Heart left ventricle (tissue), 16 donors: ENCODE measurements at regions not wholly inside any gene's neighbourhood (a gene's known extent, or its start where the extent isn't known, plus 50 kb on each side); places are given as distances from the start of the nearest gene placed in this dataset.
A peak's percentile ranks its signal among the peaks of the same experiment; 100 is the strongest.

Experiments used
- ATAC-seq, 4 donors: fragments of 200-7000 bp; cut with Tn5 transposase; one replicate each; pipeline ENCODE4 v1.9.1; 2020 to 2022; ENCODE audit warnings: moderate library complexity in 4 of 4, mild to moderate bottlenecking in 3 of 4, moderate number of reproducible peaks in 1 of 4
- DNase-seq, 5 donors: peaks; one replicate each; pipeline ENCODE4 v3.0.0-alpha.2; 2020
- H3K27ac ChIP-seq, 12 donors: fragments of 200-600 bp; sonication (generic) in 4 of 12; one replicate each; pipeline versions ENCODE4 v1.5.0 to v1.8.0; 2016 to 2022; ENCODE audit warnings: mild to moderate bottlenecking in 2 of 12
- H3K27me3 ChIP-seq, 9 donors: fragments of 200-600 bp; sonication (generic) in 2 of 9; one replicate each; pipeline versions ENCODE4 v1.5.1 to v1.8.0; 2016 to 2022; ENCODE audit warnings: mild to moderate bottlenecking in 3 of 9
- H3K36me3 ChIP-seq, 9 donors: fragments of 200-600 bp; sonication (generic) in 2 of 9; one replicate each; pipeline versions ENCODE4 v1.5.0 to v1.8.0; 2018 to 2022; ENCODE audit warnings: mild to moderate bottlenecking in 2 of 9
- H3K4me1 ChIP-seq, 12 donors: fragments of 200-600 bp; sonication (generic) in 4 of 12; one replicate each; pipeline versions ENCODE4 v1.5.0 to v1.8.0; 2016 to 2022; ENCODE audit warnings: mild to moderate bottlenecking in 3 of 12
- H3K4me3 ChIP-seq, 12 donors: fragments of 200-600 bp; sonication (generic) in 4 of 12; one replicate each; pipeline versions ENCODE4 v1.5.0 to v1.8.0; 2017 to 2022; ENCODE audit warnings: mild to moderate bottlenecking in 9 of 12, moderate library complexity in 4 of 12
- H3K9me3 ChIP-seq, 12 donors: fragments of 200-600 bp; sonication (generic) in 4 of 12; one replicate each; pipeline versions ENCODE4 v1.5.0 to v1.8.0; 2016 to 2022; ENCODE audit warnings: mild to moderate bottlenecking in 1 of 12
- POLR2A ChIP-seq, 2 donors: fragments of 450-650 bp; IDR thresholded peaks; one replicate each; pipeline ENCODE4 v1.6.1; 2017; ENCODE audit warnings: antibody characterized with exemption in 2 of 2, mild to moderate bottlenecking in 2 of 2, moderate library complexity in 2 of 2
- WGBS, 4 donors: extraction: QIAGEN DNeasy Blood & Tissue Kit in 2 of 4; methylation state at CpG; one replicate each; pipeline versions ENCODE4 v1.1.5 to v1.1.7; 2013 to 2018; 5-methylcytosine and 5-hydroxymethylcytosine counted together
- intact Hi-C, 10 donors: fragments of 100-400 bp; cut with DNase I; formaldehyde crosslinking; loops; one replicate each; pipeline versions ENCODE4 v1.11.1 to v1.14.2; 2022
- TF ChIP-seq, protein P1 (sequence below), 12 donors: fragments of 200-600 bp; sonication (generic) in 4 of 12; IDR thresholded peaks; one replicate each; pipeline versions ENCODE4 v1.5.0 to v1.8.0; 2018 to 2022; ENCODE audit warnings: antibody characterized with exemption in 12 of 12, mild to moderate bottlenecking in 5 of 12
- donor health status: ischemic (EF 13 %, LVEDD 7.1; RV severe dilation, severe dysfunction).
- donor health status: healthy with polysubstance abuse.
- donor health status: DM: no; HTN: yes; CAD: no.
- donor health status: DM: no; HTN: no; CAD: no.
- donor health status: ischemic (EF 25% LVEDD 6.9; RV normal size, moderate dysfunction).
- donor health status: ischemic (EF 25% LVEDD 5.7; RV mildly dilated, moderate dysfunction).
- donor health status: healthy.
- donor health status: DM: yes; HTN: yes; CAD: no.
- donor health status: ischemic (EF 35%, LVEDD 5.7; RV mildly dilated, moderate dysfunction).
- donor health status: nonischemic (EF 11% LVEDD 7.7; RV severe dilation, severe dysfunction).
- donor health status: DM: yes; HTN: yes; CAD: no.
- donor health status: PGD.
- donor health status: ischemic (EF 29% LVEDD 5.4; RV normal size, mild dysfunction).
- donor health status: nonischemic (EF 23%, LVEDD 6.1; RV moderate dilation, normal function).

DNA sequence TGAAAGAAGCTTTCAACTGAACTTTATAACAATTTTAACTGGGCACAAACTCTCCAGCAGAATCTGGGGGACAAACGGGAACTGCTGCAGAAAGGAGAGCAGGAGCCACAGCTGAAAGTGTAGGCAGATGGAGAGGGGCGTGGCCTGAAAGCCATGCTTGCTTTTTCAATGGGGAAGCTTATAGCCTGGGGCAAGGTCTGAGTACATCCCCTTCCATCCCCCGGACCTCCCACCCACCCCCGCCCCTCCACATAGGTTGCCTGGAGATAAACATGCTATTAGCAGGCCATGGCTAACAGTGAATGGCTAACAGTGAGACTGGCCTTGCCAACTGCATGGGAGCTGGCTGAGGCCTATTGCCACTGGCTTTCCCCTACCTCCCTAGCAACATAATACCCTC lies 317.9 kb upstream of the TANK start:
- DNase-seq (no peak), ATAC-seq (no peak)
- TF ChIP-seq, protein P1, sequence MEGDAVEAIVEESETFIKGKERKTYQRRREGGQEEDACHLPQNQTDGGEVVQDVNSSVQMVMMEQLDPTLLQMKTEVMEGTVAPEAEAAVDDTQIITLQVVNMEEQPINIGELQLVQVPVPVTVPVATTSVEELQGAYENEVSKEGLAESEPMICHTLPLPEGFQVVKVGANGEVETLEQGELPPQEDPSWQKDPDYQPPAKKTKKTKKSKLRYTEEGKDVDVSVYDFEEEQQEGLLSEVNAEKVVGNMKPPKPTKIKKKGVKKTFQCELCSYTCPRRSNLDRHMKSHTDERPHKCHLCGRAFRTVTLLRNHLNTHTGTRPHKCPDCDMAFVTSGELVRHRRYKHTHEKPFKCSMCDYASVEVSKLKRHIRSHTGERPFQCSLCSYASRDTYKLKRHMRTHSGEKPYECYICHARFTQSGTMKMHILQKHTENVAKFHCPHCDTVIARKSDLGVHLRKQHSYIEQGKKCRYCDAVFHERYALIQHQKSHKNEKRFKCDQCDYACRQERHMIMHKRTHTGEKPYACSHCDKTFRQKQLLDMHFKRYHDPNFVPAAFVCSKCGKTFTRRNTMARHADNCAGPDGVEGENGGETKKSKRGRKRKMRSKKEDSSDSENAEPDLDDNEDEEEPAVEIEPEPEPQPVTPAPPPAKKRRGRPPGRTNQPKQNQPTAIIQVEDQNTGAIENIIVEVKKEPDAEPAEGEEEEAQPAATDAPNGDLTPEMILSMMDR (IDR thresholded peaks at IDR 0.05): no peak
- no peak for TF ChIP-seq POLR2A (IDR thresholded peaks at IDR 0.05)
- Histone ChIP-seq H3K36me3 (no peaks in the 10 kb centered on the region), H3K4me3 (no peak overlapping the region), H3K27ac (no peak overlapping the region), H3K9me3 (peaks cover 0 to 30% (median 10%) of the 10 kb centered on the region in 12 donors), H3K4me1 (no peaks in the 10 kb centered on the region), H3K27me3 (no peaks in the 10 kb centered on the region)
- intact Hi-C loops: no loop called here
- 88 to 95% (median 90%) methylated on average over 3 to 4 of the region's 4 CpGs for WGBS, 4 donors

DNA sequence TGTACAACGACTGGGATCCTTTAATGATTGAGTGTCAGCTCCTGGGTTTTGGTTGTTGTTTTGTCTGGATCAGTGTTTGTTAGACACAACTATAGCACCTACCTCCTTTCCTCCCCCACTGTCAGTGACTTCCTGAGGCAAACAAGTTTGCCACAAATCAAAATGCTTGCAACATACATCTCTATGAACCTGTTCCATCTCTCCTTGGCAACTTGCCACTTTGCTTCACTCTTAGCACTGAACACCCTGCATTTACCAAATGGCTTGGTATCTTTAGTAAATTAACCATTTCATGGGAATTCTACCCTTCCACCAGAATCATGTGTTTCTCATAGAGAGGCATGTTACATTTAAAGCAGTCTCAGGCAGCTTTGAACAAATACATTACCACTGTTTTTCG lies 301.1 kb upstream of the TANK start:
- Histone ChIP-seq H3K27ac (no peak overlapping the region), H3K36me3 (no peaks in the 10 kb centered on the region), H3K4me1 (peaks cover 0 to 5% (median 0%) of the 10 kb centered on the region in 12 donors), H3K4me3 (no peak overlapping the region), H3K27me3 (no peaks in the 10 kb centered on the region), H3K9me3 (no peaks in the 10 kb centered on the region)
- DNase-seq: no peak
- TF ChIP-seq, protein P1 (IDR thresholded peaks at IDR 0.05): no peak
- TF ChIP-seq POLR2A (IDR thresholded peaks at IDR 0.05): no peak
- no peak for ATAC-seq
- intact Hi-C loops: no loop called here
- 65 to 75% (median 68%) methylated on average over 2 of the region's 2 CpGs for WGBS, 4 donors

DNA sequence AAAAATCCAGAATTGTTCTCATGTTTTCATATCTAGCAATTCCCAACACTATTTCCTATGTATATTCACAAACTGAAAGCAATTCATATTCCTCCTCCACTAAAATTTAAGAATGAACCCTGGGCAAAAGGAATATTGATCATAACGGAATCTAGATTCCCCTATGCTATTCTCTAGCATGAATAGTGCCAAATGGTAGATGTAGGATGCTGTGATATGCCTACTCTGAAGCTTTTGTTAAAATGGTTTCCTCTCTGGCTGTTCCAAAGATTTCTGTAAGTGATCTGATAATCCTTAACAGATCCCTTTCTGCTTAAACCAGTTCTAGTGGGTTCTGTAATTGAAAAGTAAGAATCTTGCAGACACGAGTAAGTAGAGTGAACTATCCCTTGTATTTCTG lies 298.0 kb upstream of the TANK start:
- Histone ChIP-seq H3K4me3 (no peak overlapping the region), H3K9me3 (no peaks in the 10 kb centered on the region), H3K27ac (no peak overlapping the region), H3K36me3 (no peaks in the 10 kb centered on the region), H3K4me1 (peaks cover 0 to 5% (median 0%) of the 10 kb centered on the region in 12 donors), H3K27me3 (no peaks in the 10 kb centered on the region)
- DNase-seq (no peak), ATAC-seq (no peak)
- TF ChIP-seq POLR2A (IDR thresholded peaks at IDR 0.05): no peak
- TF ChIP-seq, protein P1 (IDR thresholded peaks at IDR 0.05): no peak
- WGBS, 4 donors: 73 to 83% (median 79%) methylated on average over 2 of the region's 2 CpGs
- intact Hi-C loops: no loop called here

DNA sequence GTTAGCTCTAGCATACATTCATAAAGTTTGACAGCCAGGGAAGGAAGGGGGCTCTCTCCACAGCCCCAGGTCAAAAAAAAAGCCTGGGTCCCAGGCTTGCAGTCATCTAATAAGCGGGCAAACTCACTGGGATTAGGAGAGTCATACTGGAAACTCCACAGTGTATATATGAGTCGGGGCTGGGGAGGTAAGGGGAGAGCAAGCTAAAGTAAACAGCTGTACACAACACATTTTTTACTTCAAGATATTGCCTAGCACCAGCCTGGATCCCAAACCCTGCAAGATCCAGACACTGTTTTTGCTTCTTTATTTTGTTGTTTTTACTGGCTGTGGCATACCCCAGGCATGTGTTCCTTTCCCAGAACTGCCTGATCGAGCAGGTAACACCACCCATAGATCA lies 291.3 kb upstream of the TANK start:
- WGBS, 4 donors: 65 to 79% (median 73%) methylated on average over 3 of the region's 3 CpGs
- no peak for ATAC-seq
- H3K4me3 ChIP-seq: no peak overlapping the region
- no peaks in the 10 kb centered on the region for H3K9me3 ChIP-seq
- no peaks in the 10 kb centered on the region for H3K36me3 ChIP-seq
- H3K4me1 ChIP-seq: peaks cover 0 to 26% (median 2%) of the 10 kb centered on the region in 12 donors
- peak overlapping the region in 11 of 12 donors; percentile 18 to 71 (median 53) for H3K27ac ChIP-seq
- H3K27me3 ChIP-seq: no peaks in the 10 kb centered on the region
- no peak for DNase-seq
- TF ChIP-seq, protein P1 (IDR thresholded peaks at IDR 0.05): no peak
- TF ChIP-seq POLR2A (IDR thresholded peaks at IDR 0.05): no peak
- intact Hi-C loops: no loop called here
